ENCODE measurements at regions not wholly inside any gene's neighbourhood (a gene's known extent, or its start where the extent isn't known, plus 50 kb on each side); places are given as distances from the start of the nearest gene placed in this dataset.

DNA sequence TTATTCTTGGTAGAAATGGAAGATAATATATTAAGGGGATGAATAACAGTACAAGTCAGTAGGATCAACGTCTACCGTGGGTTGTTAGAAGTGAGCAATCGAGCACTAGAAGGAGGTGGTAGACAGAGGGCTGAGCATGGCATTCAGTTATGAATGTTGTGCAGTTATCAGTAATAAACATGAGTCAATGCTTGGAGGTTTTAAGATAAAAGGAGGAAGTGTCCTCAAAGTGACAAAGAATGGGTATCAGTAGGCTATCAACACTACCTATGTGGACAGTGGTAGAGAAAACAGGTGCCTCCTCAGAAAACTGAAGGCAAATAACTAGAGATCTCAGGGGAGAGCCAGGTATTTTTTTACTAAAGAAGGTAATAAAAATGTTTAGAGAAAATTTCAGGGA, 1607.0 kb downstream of the PCDH9 start:
- Histone ChIP-seq H3K4me1 (ENCODE audit: control insufficient read depth, extremely low read depth, insufficient read depth, low read length) (no peaks in the 10 kb centered on the region), H2AFZ (ENCODE audit: low read depth, low read length) (no peak overlapping the region), H3K27ac (ENCODE audit: insufficient read depth, low read depth, low read length) (no peak overlapping the region), H3K9me3 (replicated peaks; ENCODE audit: control insufficient read depth, insufficient read depth, low read length) (no peaks in the 10 kb centered on the region), H3K79me2 (ENCODE audit: control insufficient read depth, insufficient read depth, low read length) (no peaks in the 10 kb centered on the region), H3K9ac (replicated peaks; ENCODE audit: extremely low read depth, insufficient read depth, low read length) (no peak overlapping the region), H4K20me1 (replicated peaks; ENCODE audit: control insufficient read depth, extremely low read depth, insufficient read depth, low read length) (no peaks in the 10 kb centered on the region), H3K27me3 (ENCODE audit: control insufficient read depth in 2 of 2, insufficient read depth in 2 of 2, low read length in 2 of 2) (no peaks in the 10 kb centered on the region), H3K4me3 (replicated peaks in 1 of 3; ENCODE audit: insufficient read depth in 1 of 3, low read depth in 1 of 3, low read length in 3 of 3) (no peak overlapping the region), H3K4me2 (ENCODE audit: insufficient read depth, low read length) (no peak overlapping the region), H3K9me1 (replicated peaks; ENCODE audit: control insufficient read depth, extremely low read depth, insufficient read depth, low read length) (no peaks in the 10 kb centered on the region), H3K36me3 (ENCODE audit: control insufficient read depth in 2 of 2, extremely low read depth in 1 of 2, insufficient read depth in 2 of 2, low read length in 2 of 2) (no peaks in the 10 kb centered on the region)
- TF ChIP-seq, protein P1, sequence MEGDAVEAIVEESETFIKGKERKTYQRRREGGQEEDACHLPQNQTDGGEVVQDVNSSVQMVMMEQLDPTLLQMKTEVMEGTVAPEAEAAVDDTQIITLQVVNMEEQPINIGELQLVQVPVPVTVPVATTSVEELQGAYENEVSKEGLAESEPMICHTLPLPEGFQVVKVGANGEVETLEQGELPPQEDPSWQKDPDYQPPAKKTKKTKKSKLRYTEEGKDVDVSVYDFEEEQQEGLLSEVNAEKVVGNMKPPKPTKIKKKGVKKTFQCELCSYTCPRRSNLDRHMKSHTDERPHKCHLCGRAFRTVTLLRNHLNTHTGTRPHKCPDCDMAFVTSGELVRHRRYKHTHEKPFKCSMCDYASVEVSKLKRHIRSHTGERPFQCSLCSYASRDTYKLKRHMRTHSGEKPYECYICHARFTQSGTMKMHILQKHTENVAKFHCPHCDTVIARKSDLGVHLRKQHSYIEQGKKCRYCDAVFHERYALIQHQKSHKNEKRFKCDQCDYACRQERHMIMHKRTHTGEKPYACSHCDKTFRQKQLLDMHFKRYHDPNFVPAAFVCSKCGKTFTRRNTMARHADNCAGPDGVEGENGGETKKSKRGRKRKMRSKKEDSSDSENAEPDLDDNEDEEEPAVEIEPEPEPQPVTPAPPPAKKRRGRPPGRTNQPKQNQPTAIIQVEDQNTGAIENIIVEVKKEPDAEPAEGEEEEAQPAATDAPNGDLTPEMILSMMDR (IDR thresholded peaks at IDR 0.05; ENCODE audit: extremely low read depth in 1 of 2, insufficient read depth in 1 of 2, low read depth in 1 of 2, low read length in 2 of 2) = no peak
- TF ChIP-seq JUN (IDR thresholded peaks at IDR 0.05; ENCODE audit: borderline replicate concordance, insufficient read depth, insufficient read length, low read depth) = no peak
- TF ChIP-seq POLR2AphosphoS5 (IDR thresholded peaks at IDR 0.05; ENCODE audit: insufficient read depth, low read depth, low read length) = no peak
- no peak for TF ChIP-seq FOS (IDR thresholded peaks at IDR 0.05; ENCODE audit: borderline replicate concordance, insufficient read depth, low read length)
- TF ChIP-seq, protein P2, sequence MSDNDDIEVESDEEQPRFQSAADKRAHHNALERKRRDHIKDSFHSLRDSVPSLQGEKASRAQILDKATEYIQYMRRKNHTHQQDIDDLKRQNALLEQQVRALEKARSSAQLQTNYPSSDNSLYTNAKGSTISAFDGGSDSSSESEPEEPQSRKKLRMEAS (IDR thresholded peaks at IDR 0.05; ENCODE audit: insufficient read depth, insufficient read length) = no peak
- no peak for TF ChIP-seq MYC (IDR thresholded peaks at IDR 0.05; ENCODE audit: low read depth, low read length)
- TF ChIP-seq POLR2A (IDR thresholded peaks at IDR 0.05; ENCODE audit: low read depth, low read length) = no peak
- no peak for TF ChIP-seq GATA2 (IDR thresholded peaks at IDR 0.05; ENCODE audit: insufficient read depth, insufficient read length, low read depth, low read length)
- TF ChIP-seq EZH2 (IDR thresholded peaks at IDR 0.05; ENCODE audit: borderline replicate concordance, low read depth, low read length, severe bottlenecking) = no peak
- FAIRE-seq (no peak), DNase-seq (ENCODE audit: low read depth, low spot score) (no peak)
- CTCF ChIA-PET = no interaction called here
- intact Hi-C loops (cut with micrococcal nuclease) (no loop called here), dilution Hi-C loops (cut with MboI; ENCODE audit: extremely low pct_ligation_motif_present, low sequenced_read_pairs) (no loop called here)
- POLR2A ChIA-PET = no interaction called here
- no TSS peak for BruUV-seq (replicated peaks)

Data from endothelial cell of umbilical vein (primary cell).